OCI-M1 (cell line): ENCODE measurements at regions not wholly inside any gene's neighbourhood (a gene's known extent, or its start where the extent isn't known, plus 50 kb on each side); places are given as distances from the start of the nearest gene placed in this dataset.
"Not testable (repeated sequence)": the region's sequence is repeated elsewhere in the genome, so short reads cannot be mapped to it uniquely, and the experiment has no call there.

ENCODE experiments used
- DNase-seq: peaks from one replicate; lab custom pipeline; 2025; lab: John Stamatoyannopoulos, UW

DNA sequence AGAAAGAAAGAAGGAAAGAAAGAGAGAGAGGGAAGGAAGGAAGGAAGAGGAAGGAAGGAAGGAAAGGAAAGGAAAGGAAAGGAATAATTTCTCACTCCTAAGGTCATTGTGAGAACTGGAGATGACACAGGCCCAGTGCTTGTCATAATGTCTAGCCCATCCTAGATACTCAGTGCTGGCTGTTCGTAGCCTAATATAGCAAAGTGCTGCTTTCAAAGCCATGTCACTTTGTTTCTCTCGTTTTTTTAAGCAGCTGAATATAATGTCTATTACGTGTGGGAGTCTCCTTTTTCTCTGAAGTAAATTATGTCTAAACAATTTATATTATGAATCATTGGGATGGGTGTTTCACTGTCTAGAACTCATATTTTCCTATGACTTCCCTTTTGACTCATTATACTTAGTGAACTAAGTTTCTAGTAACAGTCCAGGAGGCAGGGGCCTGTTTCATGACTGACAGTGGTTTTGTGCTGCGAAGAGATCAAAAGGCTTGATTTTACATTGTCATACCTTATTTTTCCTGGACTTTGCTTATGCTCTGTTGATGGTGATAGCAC, 327.0 kb upstream of the ZFP42 start:
- peak; percentile 8 for DNase-seq

DNA sequence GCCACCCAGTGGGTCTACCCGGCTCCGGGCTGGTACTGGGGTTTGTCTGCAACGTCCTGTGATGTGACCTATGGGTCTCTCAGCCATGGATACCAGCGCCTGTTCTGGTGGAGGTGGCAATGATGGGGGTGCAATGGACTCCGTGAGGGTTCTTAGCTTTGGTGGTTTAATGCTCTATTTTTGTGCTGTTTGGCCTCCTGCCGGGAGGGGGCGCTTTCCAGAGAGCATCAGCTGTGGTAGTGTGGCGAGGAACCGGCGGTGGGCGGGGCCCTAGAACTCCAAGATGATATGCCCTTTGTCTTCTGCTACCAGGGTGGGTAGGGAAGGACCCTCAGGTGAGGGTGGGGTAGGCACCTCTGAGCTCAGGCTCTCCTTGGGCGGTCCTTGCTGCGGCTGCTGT, 324.1 kb upstream of the ZFP42 start:
- DNase-seq = not testable (repeated sequence)

DNA sequence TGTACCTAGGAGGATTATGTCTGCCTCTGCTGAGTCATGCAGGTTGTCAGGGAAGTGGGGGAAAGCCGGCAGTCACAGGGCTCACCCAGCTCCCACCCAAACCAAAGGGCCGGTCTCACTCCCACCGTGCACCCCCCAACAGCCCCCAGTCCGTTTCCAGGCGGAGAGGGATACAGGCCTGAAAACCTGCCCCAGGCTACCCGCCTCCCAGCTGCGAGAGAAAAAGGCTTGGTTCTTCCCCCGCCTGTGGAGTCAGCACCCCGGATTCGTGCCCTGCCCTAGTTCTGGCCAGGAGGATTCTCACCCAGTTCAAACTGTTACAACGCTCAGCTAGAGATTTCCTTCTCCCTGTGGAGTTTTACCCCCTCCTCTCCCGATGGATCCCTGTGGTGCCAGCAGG, 323.6 kb upstream of the ZFP42 start:
- DNase-seq = not testable (repeated sequence)

- not testable (repeated sequence) for DNase-seq
Measured at GRCh38 chr4:187672526-187672925, 323.0 kb upstream of the ZFP42 start.

GRCh38 chr4:187679450-187679849, 316.1 kb upstream of the ZFP42 start:
- DNase-seq = no peak

DNA sequence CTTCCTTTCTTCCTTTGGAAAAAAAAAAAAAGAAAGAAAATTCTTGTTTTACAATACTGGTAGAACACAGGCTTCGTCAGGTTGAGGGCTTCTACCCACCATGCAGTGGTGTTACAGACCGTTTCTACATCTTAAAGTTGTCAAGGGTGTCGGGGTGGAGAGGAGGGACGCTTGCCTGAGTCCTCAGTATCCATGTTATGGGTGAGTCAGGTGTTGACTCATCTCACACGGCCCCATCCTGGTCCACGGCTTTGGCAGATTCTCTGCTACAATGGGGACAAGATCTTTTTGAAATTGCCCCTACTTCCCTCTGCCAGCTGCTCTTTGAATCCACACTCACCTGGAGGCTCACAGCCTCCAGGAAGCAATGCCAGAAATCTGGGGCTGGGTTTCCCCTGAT, 310.3 kb upstream of the ZFP42 start:
- no peak for DNase-seq

- no peak for DNase-seq
Measured at GRCh38 chr4:187687697-187688096, 307.9 kb upstream of the ZFP42 start.

DNA sequence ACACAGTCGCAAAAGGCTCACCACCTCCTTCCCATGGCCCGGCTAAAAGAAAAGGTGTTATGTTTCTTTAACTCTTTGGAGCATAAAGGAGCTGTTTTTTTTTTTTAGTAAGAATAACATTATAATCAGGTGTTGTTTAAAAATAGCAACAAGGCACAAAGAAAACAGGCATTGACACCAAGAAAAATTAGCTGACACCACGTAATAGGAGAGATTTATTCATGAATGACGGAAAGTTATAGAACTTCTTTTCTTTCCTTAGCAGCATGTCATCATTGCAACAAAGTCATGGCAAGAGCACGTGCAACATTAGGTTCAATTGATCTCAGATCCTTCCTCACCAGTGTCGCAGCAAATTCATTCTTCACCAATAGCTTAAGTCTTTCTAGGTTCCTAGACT, 302.9 kb upstream of the ZFP42 start:
- no peak for DNase-seq

- DNase-seq = not testable (repeated sequence)
Measured at GRCh38 chr4:187695531-187695930, 300.0 kb upstream of the ZFP42 start.

- DNase-seq = peak; percentile 41
Measured at GRCh38 chr4:187711586-187711985, 284.0 kb upstream of the ZFP42 start.

- DNase-seq = no peak
Measured at GRCh38 chr4:187714957-187715356, 280.6 kb upstream of the ZFP42 start.

DNA sequence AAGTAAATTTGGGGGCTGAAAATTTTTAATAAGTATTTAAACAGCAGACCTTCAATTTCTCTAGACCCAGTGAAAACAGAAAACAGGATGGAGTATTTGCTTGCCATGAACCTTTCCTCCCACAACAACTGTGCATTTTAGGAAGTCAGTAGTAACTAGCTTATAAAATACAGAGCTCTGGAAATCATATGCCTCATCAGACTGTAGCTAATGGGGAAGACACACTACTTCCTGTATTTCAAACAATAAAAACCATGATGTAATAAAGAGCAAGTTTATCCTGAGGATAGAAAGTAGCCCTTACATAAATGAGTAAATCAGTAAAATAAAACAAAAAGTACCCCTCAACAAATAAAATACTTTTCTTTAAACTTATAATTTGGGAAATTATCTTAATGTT, 280.1 kb upstream of the ZFP42 start:
- peak; percentile 65 for DNase-seq

DNA sequence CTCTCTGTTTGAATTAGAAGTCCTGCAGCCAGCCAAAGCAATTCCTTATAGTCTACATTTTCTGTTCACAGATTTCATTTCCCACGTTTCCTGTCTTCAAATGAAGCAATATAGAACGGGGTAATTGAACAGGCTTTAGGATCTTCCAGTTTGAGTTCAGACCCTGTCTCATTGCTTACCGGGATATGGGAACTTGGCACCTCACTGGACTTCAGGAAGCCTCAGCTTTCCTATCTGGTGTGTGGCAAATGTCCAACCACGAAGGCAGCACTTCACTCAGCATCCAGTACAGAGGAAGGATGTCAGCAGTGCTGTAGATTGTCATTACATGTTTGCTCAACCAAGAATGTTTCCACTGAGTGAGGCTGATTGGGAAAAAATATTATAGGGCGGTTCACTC, 271.1 kb upstream of the ZFP42 start:
- no peak for DNase-seq

DNA sequence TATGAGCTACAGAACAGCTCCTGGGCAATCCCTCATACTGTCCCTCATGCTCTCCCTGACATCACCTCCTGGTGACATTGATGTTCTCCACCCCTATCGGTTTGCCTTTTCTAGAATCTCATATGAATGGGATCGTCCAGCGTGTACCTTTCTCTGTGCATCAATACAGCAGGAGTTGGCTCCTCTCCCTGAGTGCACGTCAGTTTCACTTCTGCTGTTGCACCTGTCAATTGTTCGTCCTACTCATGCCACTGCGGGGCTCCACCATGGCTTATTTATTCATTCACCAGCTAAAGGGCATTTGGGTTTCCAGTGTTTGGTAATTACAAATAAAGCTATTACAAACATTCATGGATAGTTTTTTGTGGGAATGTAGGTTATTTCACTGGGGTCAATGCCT, 269.1 kb upstream of the ZFP42 start:
- DNase-seq = no peak

DNA sequence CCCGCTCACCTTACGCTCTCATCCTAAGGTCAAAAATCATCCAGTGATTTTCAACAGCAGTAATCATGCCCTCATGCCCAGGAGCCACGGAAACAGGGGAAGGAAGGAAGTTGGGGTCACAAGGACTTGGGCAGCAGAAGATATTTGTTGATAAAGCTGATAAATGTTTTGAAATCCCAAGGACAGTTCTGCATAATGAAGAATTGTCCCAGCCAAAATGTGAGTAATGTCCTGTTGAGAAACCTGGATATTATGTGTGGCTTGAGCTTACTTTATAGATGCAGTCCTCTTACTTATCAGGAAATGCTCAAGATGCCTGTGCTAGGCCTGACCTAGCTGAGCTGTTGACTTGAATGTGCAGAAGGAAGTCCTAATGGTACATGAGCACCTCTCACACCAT, 263.0 kb upstream of the ZFP42 start:
- no peak for DNase-seq

DNA sequence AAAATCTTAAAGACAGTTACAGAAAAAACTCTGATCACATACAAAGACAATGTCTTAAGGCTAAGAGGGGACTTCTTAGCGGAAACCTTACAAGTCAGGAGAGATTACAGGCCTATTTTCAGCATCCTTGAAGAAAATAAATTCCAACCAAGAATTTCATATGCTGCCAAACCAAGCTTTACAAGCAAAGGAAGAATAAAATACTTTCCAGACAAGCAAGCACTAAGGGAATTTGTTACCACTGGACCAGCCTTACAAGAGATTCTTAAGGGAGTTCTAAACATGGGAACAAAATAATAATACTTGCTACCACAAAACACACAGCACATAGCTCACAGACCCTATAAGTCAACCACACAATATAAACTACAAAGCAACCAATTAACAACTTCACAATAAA, 255.8 kb upstream of the ZFP42 start:
- no peak for DNase-seq

- no peak for DNase-seq
Measured at GRCh38 chr4:187744911-187745310, 250.7 kb upstream of the ZFP42 start.

- DNase-seq = not testable (repeated sequence)
Measured at GRCh38 chr4:187750652-187751051, 244.9 kb upstream of the ZFP42 start.

GRCh38 chr4:187767158-187767557, 228.4 kb upstream of the ZFP42 start:
- no peak for DNase-seq

DNA sequence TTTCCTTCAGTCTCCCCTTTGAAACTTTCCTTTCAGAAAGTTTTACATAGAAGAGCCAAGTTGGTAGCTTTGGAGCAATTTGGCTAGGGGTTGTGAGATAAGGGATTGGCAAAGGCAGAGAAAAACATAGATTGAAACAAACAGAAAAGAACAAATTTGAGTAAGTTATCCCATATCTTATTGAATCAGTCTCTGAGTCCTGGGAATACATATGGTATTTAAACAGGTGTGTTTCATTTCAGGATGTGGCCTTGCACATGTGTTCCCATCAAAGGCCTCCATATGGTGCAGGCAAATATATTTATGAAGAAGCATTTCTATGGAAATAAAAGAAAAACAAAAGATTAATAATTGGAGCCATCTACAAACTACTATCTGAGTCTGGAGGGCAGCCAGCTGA, 227.9 kb upstream of the ZFP42 start:
- no peak for DNase-seq

- no peak for DNase-seq
Measured at GRCh38 chr4:187770345-187770744, 225.2 kb upstream of the ZFP42 start.

DNA sequence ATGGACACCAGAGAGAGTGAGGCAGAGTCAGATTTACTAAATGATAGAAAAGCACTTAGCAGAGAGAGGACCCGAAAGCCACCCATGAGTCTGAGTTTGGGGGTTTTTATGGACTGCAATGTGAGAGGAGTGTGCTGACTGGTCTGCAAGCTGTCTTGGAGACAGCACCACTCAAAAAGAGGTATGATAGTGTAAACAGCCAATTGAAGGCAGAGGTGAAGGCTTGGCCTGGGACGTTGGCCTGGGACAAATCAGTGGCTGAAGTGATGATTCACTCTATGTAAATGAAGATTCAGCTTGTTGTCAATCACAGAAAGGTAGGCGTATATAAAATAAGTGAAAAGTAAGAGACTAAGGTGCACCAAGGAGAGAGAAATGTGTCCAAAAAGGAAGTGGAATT, 217.6 kb upstream of the ZFP42 start:
- no peak for DNase-seq

DNA sequence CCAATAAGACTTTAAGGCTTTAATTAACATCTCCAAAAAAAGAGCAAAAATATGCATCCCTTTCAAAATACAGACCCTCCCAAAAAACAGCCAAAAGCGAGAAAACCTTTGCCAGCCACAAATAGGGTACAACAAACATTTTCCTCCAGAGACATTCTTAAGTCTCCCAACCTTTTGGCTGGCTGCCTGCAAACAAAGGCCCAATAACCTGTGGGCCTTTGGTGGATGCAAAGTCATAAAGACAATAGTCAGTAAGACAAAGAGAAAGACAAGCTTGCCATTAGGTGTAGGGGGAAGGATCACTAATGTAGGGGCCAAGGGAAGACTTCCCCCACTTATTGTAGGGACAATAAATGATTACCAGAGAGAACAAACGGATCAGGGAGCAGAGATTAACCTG, 215.5 kb upstream of the ZFP42 start:
- no peak for DNase-seq

GRCh38 chr4:187782286-187782824, 213.2 kb upstream of the ZFP42 start:
- DNase-seq = no peak

- DNase-seq = no peak
Measured at GRCh38 chr4:187786190-187786589, 209.4 kb upstream of the ZFP42 start.
